ENCODE measurements at regions not wholly inside any gene's neighbourhood (a gene's known extent, or its start where the extent isn't known, plus 50 kb on each side); places are given as distances from the start of the nearest gene placed in this dataset.

DNA sequence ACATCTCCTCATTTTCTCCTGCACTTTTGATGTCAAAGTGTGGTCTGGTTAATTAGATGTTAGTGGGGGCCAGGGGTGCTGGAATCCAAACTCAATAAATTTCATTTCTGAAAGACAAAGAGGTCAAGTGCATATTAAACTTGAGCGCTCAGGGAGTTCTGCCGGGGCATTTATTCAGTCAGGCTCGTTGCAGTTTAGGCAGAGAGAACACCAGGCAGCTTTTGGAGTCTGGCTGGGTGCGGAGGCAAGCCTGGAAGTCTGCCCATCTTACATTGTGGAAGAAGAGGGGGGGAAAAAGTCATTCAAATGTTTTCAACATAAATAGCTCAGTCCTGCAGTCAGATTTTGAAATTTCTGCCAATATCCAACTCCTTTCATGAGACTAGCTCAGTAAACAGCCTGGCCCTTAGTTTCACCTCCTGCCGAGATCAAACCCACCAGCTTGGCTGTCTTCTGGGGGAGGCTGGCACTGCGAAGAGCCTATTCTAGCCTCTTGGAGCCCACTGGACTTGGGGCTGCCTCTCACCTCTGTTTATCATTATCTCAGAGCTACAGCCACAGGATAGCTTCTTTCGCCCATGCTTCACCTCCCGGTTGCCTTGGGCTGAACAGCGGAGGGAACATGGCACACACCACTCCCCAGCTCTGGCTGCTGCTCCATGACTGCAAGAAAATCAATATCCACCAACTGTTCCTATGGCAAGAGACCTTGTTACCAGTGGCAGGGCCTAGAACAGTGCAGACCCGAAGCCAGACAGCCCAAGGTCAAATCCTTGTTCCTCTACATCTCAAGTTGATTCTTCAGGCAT lies 177.4 kb upstream of the CDH5 start:
- Histone ChIP-seq H3K4me1 (no peaks in the 10 kb centered on the region), H3K9me3 (peaks cover 0 to 5% (median 0%) of the 10 kb centered on the region in 11 donors), H3K36me3 (no peaks in the 10 kb centered on the region), H3K27me3 (no peaks in the 10 kb centered on the region), H3K27ac (peak overlapping the region in 2 of 10 donors; percentile 10 to 58), H3K4me3 (no peak overlapping the region)
- peak in 1 of 2 donors; percentile 13 for DNase-seq
- ATAC-seq: peak in 4 of 8 donors; percentile 28 to 59 (median 40)
- 78 to 83% methylated on average over 10 of the region's 10 CpGs for WGBS, 2 donors
- intact Hi-C loops (cut with DNase I): no loop called here
- TF ChIP-seq, protein P1, sequence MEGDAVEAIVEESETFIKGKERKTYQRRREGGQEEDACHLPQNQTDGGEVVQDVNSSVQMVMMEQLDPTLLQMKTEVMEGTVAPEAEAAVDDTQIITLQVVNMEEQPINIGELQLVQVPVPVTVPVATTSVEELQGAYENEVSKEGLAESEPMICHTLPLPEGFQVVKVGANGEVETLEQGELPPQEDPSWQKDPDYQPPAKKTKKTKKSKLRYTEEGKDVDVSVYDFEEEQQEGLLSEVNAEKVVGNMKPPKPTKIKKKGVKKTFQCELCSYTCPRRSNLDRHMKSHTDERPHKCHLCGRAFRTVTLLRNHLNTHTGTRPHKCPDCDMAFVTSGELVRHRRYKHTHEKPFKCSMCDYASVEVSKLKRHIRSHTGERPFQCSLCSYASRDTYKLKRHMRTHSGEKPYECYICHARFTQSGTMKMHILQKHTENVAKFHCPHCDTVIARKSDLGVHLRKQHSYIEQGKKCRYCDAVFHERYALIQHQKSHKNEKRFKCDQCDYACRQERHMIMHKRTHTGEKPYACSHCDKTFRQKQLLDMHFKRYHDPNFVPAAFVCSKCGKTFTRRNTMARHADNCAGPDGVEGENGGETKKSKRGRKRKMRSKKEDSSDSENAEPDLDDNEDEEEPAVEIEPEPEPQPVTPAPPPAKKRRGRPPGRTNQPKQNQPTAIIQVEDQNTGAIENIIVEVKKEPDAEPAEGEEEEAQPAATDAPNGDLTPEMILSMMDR (IDR thresholded peaks at IDR 0.05): no peak

DNA sequence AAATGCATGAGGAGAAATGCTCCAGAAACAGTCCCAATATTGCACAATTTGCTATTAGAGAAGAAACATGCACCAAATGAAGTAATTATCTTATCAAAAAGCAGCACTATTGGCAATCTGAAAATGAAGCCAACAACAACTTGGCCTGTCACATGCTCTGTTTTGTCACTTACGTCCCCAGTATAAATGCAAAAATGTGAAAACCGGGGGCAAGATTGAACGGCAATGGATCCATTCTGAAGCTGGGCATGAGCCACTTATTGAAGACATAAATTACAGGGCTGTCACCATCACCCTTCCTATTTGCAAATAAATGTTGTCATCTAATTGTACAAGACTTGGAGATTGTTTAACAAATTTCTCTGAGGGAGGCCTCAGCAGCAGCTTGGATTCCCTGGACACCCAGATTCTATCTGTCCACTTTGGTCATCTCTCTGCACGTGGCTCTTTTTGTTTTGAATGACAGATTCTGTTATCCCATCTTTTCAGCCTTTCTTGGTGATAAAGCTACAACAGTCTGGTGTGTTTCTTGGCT lies 180.2 kb upstream of the CDH5 start:
- intact Hi-C loops (cut with DNase I): no loop called here
- peaks cover 0 to 5% (median 0%) of the 10 kb centered on the region in 11 donors for H3K9me3 ChIP-seq
- ATAC-seq (no peak), DNase-seq (no peak)
- 66 to 73% methylated on average over 4 of the region's 4 CpGs for WGBS, 2 donors
- no peaks in the 10 kb centered on the region for H3K27me3 ChIP-seq
- TF ChIP-seq, protein P1 (IDR thresholded peaks at IDR 0.05): no peak
- no peak overlapping the region for H3K27ac ChIP-seq
- no peaks in the 10 kb centered on the region for H3K4me1 ChIP-seq
- H3K36me3 ChIP-seq: no peaks in the 10 kb centered on the region
- H3K4me3 ChIP-seq: no peak overlapping the region

DNA sequence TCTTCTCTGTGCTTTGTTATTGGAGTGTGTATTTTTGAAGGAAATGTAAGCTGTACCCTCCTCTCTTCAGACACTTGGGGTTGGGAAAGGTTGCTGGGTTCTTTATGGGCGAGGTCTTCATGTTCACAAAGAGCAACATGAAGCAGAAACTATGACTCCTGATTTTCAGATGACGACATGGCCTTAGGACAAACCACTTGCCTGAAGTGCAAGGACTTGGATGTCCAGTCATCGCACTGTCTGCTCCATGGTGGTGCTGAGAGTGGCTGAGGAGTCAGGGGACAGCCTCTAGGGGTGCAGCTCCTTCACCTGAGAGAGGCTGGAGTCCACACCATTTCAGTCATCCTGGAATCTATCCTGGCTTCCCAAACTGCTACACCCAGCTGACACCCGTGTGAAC lies 183.9 kb upstream of the CDH5 start:
- Histone ChIP-seq H3K36me3 (no peaks in the 10 kb centered on the region), H3K9me3 (peaks cover 0 to 19% (median 7%) of the 10 kb centered on the region in 11 donors), H3K4me1 (no peaks in the 10 kb centered on the region), H3K27me3 (no peaks in the 10 kb centered on the region), H3K4me3 (no peak overlapping the region), H3K27ac (no peak overlapping the region)
- TF ChIP-seq, protein P1 (IDR thresholded peaks at IDR 0.05): no peak
- no peak for ATAC-seq
- 90 to 91% methylated on average over 4 of the region's 4 CpGs for WGBS, 2 donors
- intact Hi-C loops (cut with DNase I): no loop called here
- no peak for DNase-seq

DNA sequence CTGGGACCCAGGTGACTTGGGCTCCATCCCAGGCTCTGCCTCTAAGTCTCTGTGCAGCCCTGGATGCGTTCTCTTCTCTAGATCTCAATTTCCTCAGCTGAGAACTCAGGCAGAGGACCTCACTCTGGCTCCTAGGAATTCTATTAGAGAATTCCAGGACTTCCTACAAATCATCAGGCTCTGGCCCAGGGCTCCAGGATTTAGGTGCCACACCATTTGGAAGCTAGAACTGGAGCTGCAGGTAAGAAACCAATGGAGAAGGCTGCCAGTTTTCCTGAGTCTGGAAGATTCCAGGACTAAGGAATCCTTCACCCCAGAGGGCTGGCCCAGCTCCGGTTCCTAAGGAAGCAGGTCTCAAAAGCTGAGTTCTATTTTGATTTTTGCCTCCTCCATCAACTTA lies 189.8 kb upstream of the CDH5 start:
- no peak for ATAC-seq
- 93 to 96% methylated on average over 2 of the region's 2 CpGs for WGBS, 2 donors

More for the DNA sequence above, 189.8 kb upstream of the CDH5 start:
- TF ChIP-seq, protein P1 (IDR thresholded peaks at IDR 0.05): no peak
- intact Hi-C loops (cut with DNase I): no loop called here
- Histone ChIP-seq H3K27ac (no peak overlapping the region), H3K4me3 (no peak overlapping the region), H3K4me1 (no peaks in the 10 kb centered on the region), H3K36me3 (no peaks in the 10 kb centered on the region), H3K9me3 (peaks cover 0 to 19% (median 7%) of the 10 kb centered on the region in 11 donors), H3K27me3 (no peaks in the 10 kb centered on the region)
- no peak for DNase-seq
